PC-3 (cell line): ENCODE measurements at regions not wholly inside any gene's neighbourhood (a gene's known extent, or its start where the extent isn't known, plus 50 kb on each side); places are given as distances from the start of the nearest gene placed in this dataset.

ENCODE experiments used
- ATAC-seq: fragments of 200-7000 bp; cut with Tn5 transposase; 2 replicates; pipeline ENCODE4 v1.9.1; 2020; ENCODE audit warnings: mild to moderate bottlenecking, moderate library complexity
- BruUV-seq: library from RNA; stranded (reverse); fragments of 400-500 nt; replicated peaks from 2 replicates; lab custom pipeline; 2021; lab: Mats Ljungman, UMichigan
- CTCF ChIA-PET: fragments of 300-600 bp; sonication (Branson Sonifier 250); formaldehyde crosslinking; loops from one replicate; lab custom pipeline; 2022; ENCODE audit warnings: antibody characterized with exemption; lab: Charles Lee
- POLR2A ChIA-PET: fragments of 300-600 bp; sonication (Branson Sonifier 250); formaldehyde crosslinking; loops from one replicate; lab custom pipeline; 2022; ENCODE audit warnings: antibody characterized with exemption; ENCODE audit not compliant: unreplicated experiment; lab: Charles Lee
- DNase-seq: peaks from one replicate; pipeline ENCODE4 v3.0.0-alpha.2; 2015
- H2AFZ ChIP-seq: fragments of 300-600 bp; sonication (generic); 2 replicates; pipeline ENCODE4 v1.6.0; 2016; ENCODE audit warnings: antibody characterized with exemption, low read length
- H3F3A ChIP-seq: fragments of 300-600 bp; sonication (generic); one replicate; pipeline ENCODE4 v1.6.0; 2017; ENCODE audit warnings: antibody characterized with exemption, low read length, control low read depth, mild to moderate bottlenecking; ENCODE audit not compliant: unreplicated experiment
- H3K27ac ChIP-seq: fragments of 300-600 bp; sonication (generic); 2 replicates; pipeline ENCODE4 v1.5.1; 2016; ENCODE audit warnings: mild to moderate bottlenecking, low read length
- H3K27me3 ChIP-seq: fragments of 300-600 bp; sonication (generic); 2 replicates; pipeline ENCODE4 v1.6.1; 2016; ENCODE audit warnings: low read length, mixed read lengths
- H3K36me3 ChIP-seq: fragments of 300-600 bp; sonication (generic); 2 replicates; pipeline ENCODE4 v1.6.1; 2016; ENCODE audit warnings: low read depth, mixed run types, low read length, mixed read lengths
- H3K4me1 ChIP-seq: fragments of 300-600 bp; sonication (generic); 2 replicates; pipeline ENCODE4 v1.5.1; 2016; ENCODE audit warnings: low read length; ENCODE audit not compliant: insufficient read depth
- H3K4me2 ChIP-seq: fragments of 300-600 bp; sonication (generic); 2 replicates; pipeline ENCODE4 v1.6.0; 2016; ENCODE audit warnings: low read length
- H3K4me3 ChIP-seq: fragments of 300-600 bp; sonication (generic); 2 replicates; pipeline ENCODE4 v1.5.1; 2016; ENCODE audit warnings: mild to moderate bottlenecking, low read length, mixed read lengths
- H3K79me2 ChIP-seq: fragments of 300-600 bp; sonication (generic); 2 replicates; pipeline ENCODE4 v1.6.1; 2017; ENCODE audit warnings: low read length, mixed read lengths
- H3K9ac ChIP-seq: fragments of 300-600 bp; sonication (generic); 2 replicates; pipeline ENCODE4 v1.6.0; 2016; ENCODE audit warnings: mild to moderate bottlenecking, low read length
- H3K9me2 ChIP-seq: fragments of 300-600 bp; sonication (generic); replicated peaks from 2 replicates; pipeline ENCODE4 v1.6.1; 2016; ENCODE audit warnings: mixed run types, low read length, mixed read lengths
- H3K9me3 ChIP-seq: fragments of 300-600 bp; sonication (generic); 2 replicates; pipeline ENCODE4 v1.6.1; 2016; ENCODE audit warnings: low read length, mixed read lengths
- H4K20me1 ChIP-seq: fragments of 300-600 bp; sonication (generic); 2 replicates; pipeline ENCODE4 v1.6.1; 2016; ENCODE audit warnings: low read length, mixed read lengths
- CTCF ChIP-seq: fragments of 300-600 bp; sonication (generic); conservative IDR thresholded peaks from 2 replicates; pipeline ENCODE4 v1.5.1; 2017; ENCODE audit warnings: antibody characterized with exemption, low read depth, mild to moderate bottlenecking, low read length
- EZH2 ChIP-seq: fragments of 300-600 bp; sonication (generic); IDR thresholded peaks from one replicate; pipeline ENCODE4 v1.6.1; 2017; ENCODE audit warnings: antibody characterized with exemption, mild to moderate bottlenecking, low read length; ENCODE audit not compliant: unreplicated experiment
- EZH2phosphoT487 ChIP-seq: fragments of 300-600 bp; sonication (generic); IDR thresholded peaks from 2 replicates; pipeline ENCODE4 v1.6.1; 2018; ENCODE audit warnings: mild to moderate bottlenecking, antibody characterized with exemption, low read length, borderline replicate concordance
- intact Hi-C: fragments of 100-400 bp; cut with micrococcal nuclease; formaldehyde crosslinking; loops from 2 replicates; pipeline ENCODE4 v1.9.0; 2023

GRCh38 chr9:26406676-26407075, 485.9 kb downstream of the CAAP1 start:
- H3K27ac ChIP-seq = no peak overlapping the region
- H3K27me3 ChIP-seq = 0 out of 2 replicates have a peak, but pooled peaks cover 7% of the 10 kb centered on the region
- TF ChIP-seq CTCF (no peak), EZH2phosphoT487 (no peak), EZH2 (no peak)
- intact Hi-C loops = no loop called here
- no peak overlapping the region for H2AFZ ChIP-seq
- no peak overlapping the region for H3K4me3 ChIP-seq
- H4K20me1 ChIP-seq = no peaks in the 10 kb centered on the region
- no peaks in the 10 kb centered on the region for H3K36me3 ChIP-seq
- no peak overlapping the region for H3K9ac ChIP-seq
- H3K79me2 ChIP-seq = no peaks in the 10 kb centered on the region
- no peak for ATAC-seq
- H3K9me2 ChIP-seq = no peaks in the 10 kb centered on the region
- CTCF ChIA-PET = no interaction called here
- POLR2A ChIA-PET = no interaction called here
- DNase-seq = no peak
- H3K9me3 ChIP-seq = no peaks in the 10 kb centered on the region
- BruUV-seq = no TSS peak
- no peaks in the 10 kb centered on the region for H3F3A ChIP-seq
- no peak overlapping the region for H3K4me2 ChIP-seq
- H3K4me1 ChIP-seq = no peaks in the 10 kb centered on the region

- Histone ChIP-seq H3K27me3 (no peaks in the 10 kb centered on the region), H3K36me3 (no peaks in the 10 kb centered on the region), H3K9ac (no peak overlapping the region), H4K20me1 (no peaks in the 10 kb centered on the region), H3K4me1 (no peaks in the 10 kb centered on the region), H3K9me2 (no peaks in the 10 kb centered on the region), H2AFZ (no peak overlapping the region), H3K9me3 (no peaks in the 10 kb centered on the region), H3K27ac (no peak overlapping the region), H3K4me3 (no peak overlapping the region), H3K79me2 (no peaks in the 10 kb centered on the region), H3F3A (no peaks in the 10 kb centered on the region), H3K4me2 (no peak overlapping the region)
- POLR2A ChIA-PET = no interaction called here
- no peak for TF ChIP-seq EZH2phosphoT487
- no peak for TF ChIP-seq CTCF
- no peak for TF ChIP-seq EZH2
- ATAC-seq (no peak), DNase-seq (no peak)
- no TSS peak for BruUV-seq
- CTCF ChIA-PET = no interaction called here
- intact Hi-C loops = no loop called here
Measured at GRCh38 chr9:26399556-26399955, 493.0 kb downstream of the CAAP1 start.

GRCh38 chr9:26394025-26394424, 498.6 kb downstream of the CAAP1 start:
- Histone ChIP-seq H3K9me3 (no peaks in the 10 kb centered on the region), H3K4me3 (no peak overlapping the region), H3K4me1 (no peaks in the 10 kb centered on the region), H2AFZ (no peak overlapping the region), H4K20me1 (no peaks in the 10 kb centered on the region), H3K79me2 (no peaks in the 10 kb centered on the region), H3K27ac (no peak overlapping the region), H3F3A (no peaks in the 10 kb centered on the region), H3K27me3 (no peaks in the 10 kb centered on the region), H3K9ac (no peak overlapping the region), H3K9me2 (no peaks in the 10 kb centered on the region), H3K36me3 (no peaks in the 10 kb centered on the region), H3K4me2 (no peak overlapping the region)
- intact Hi-C loops = no loop called here
- no peak for TF ChIP-seq EZH2
- no peak for TF ChIP-seq CTCF
- TF ChIP-seq EZH2phosphoT487 = no peak
- CTCF ChIA-PET = no interaction called here
- no TSS peak for BruUV-seq
- POLR2A ChIA-PET = no interaction called here
- DNase-seq = no peak
- no peak for ATAC-seq
